ENCODE measurements at regions not wholly inside any gene's neighbourhood (a gene's known extent, or its start where the extent isn't known, plus 50 kb on each side); places are given as distances from the start of the nearest gene placed in this dataset.

- DNase-seq: no peak
These were observed 125.6 kb upstream of the TMEM106B start for GRCh38 chr7:12085516-12085915.

GRCh38 chr7:12089951-12090756 is 120.9 kb upstream of the TMEM106B start:
- DNase-seq: no peak

DNA sequence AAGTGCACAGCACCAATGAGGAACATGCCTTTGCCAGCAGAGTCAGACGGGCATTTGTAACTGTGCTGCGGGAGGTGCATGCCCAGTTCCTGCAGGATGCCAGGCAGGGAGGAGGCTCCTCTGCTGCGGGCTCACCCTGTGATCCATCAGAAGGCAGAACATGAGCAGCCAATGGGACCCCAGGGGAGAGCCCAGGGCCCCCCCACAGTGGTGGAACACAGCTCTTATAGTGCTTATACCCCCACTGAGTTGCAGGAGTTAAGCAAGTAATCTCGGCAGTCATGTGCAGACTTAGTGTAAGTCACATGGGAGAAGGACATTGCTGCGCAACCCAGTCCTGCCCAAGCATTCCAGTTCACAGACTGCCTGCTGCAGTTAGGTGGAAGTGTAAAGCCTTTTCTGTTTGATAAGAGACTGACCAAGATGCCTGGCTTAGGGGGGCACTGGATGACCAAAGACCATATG is 120.3 kb upstream of the TMEM106B start:
- no peak for DNase-seq

GRCh38 chr7:12091231-12091630 is 119.9 kb upstream of the TMEM106B start:
- DNase-seq: no peak

GRCh38 chr7:12092499-12093130 is 118.5 kb upstream of the TMEM106B start:
- no peak for DNase-seq

GRCh38 chr7:12093365-12093764 is 117.7 kb upstream of the TMEM106B start:
- DNase-seq: no peak

GRCh38 chr7:12094365-12094921 is 116.7 kb upstream of the TMEM106B start:
- DNase-seq: no peak

- no peak for DNase-seq
These were observed 109.0 kb upstream of the TMEM106B start for GRCh38 chr7:12102126-12102525.

DNA sequence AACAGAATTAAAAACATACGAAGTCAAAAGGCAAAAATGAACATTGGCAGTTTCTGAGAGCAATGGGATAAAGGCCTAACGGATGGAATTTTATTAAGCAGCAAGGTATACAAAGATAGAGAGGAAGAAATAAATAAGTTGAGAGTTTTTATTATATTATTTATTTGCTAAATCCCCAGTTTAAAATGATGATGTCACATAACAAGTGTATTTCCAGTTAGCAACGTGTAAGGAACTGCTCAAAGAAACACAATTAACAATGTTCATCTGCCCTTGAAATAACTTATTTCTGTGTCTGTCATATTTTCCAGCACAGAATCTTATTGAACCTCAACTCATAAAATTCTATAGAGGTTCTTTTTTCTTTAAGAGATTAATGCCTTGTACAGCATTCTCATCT is 108.6 kb upstream of the TMEM106B start:
- DNase-seq: no peak

DNA sequence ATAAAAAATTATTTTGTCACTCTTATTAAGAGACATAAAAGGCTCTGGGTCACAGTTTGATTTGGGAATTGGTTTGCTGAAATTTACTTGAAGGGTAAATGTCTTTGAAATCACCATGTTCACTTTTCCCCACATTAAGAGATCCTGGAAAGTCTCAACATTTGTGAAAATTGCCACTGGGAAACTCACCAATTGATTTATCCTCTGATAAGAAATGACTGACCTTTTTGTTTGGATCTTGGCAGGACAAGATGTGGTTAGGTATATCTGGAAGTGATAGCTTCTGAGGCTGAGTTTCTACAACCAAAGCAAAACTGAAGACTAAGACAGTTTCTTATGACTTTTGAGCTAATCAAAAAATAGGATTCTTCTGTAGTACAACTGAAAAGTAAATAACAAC is 107.1 kb upstream of the TMEM106B start:
- DNase-seq: no peak

GRCh38 chr7:12107381-12107780 is 103.7 kb upstream of the TMEM106B start:
- DNase-seq: no peak

DNA sequence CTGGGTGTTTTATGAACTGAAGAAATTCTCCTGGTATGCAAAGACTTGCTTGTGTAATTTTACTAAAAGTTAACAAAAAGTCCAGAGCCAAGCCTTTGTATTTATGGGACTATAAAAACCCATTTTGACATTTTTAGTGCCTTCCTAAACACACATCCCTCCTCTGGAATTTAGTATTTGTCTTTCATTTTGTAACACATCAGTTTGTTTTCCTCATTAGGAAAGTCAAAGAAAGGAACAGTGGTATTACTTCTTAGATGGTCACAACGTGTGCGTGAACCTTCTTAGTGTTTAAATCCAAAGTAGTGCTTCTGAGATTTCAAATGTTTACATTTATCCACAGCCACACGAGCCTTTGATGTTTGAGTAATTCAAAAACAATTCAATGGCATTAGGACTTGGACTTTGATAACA is 103.2 kb upstream of the TMEM106B start:
- DNase-seq: no peak

DNA sequence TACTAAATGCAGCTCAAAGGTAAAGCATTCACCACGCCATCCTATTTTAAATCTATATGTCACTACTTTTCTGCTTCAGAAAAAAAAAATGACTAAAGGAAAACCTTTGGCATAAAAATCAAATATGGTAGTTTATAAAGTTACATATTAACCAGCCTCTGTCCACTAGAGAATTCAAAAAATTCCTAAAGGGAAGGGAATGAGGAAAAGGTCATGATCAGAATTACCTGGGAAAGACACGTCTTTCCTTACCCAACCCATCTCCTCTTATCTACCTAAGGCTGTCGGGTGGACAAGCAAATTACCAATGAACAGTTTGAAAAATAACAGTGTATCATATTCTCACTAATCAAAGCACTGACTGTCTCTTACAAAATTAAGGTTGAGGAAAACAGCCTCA is 100.7 kb upstream of the TMEM106B start:
- DNase-seq: no peak

DNA sequence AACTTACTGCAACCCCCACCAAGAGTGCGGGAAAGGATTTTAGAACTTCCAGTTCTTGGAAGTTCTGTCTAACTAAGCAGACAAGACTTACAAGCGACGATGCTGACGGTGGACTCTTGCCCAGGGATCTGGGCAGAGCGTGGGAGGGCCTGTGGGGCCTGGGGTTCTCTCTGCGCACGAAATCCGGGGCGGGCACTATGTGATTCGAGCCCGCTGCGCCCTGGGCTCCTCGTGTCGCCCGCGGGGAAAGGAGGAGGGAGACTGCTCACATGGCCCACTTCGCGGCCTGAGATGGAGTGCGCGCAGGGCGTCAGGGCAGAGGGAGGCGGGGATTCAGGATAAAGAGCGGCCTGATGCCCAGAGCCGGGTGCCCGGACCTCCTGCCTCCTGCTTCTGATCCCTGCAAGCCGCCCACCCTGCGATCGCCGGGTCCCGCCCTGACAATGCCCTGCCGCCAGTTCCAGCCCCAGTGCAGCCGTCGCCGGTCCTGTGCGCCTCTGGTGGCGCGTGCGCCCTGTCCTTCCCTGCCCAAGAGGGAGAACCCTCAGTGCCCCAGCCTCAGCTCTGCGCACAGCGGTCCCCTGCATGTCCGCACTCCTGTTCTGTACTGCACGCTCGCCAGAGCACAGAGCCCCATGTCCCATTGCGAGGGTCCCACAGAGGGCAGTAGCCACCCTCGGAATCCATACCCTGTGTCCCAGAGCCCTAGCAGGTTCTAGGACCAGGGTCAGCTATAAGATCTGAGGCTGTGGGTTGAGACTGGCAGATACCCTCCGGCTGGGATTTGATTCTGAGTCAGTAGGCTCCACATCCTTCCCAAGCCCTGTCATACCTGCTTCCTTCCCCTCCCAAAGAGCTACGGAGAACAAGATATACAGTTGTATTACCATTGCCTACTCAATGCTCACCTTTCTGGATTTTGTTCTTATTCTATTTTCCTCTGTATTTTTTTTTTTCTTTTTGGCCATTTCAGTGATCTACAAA is 99.4 kb upstream of the TMEM106B start:
- peak; percentile 7 for DNase-seq

- no peak for DNase-seq
These were observed 93.9 kb upstream of the TMEM106B start for GRCh38 chr7:12117170-12117569.

GRCh38 chr7:12119620-12120303 is 91.3 kb upstream of the TMEM106B start:
- no peak for DNase-seq

DNA sequence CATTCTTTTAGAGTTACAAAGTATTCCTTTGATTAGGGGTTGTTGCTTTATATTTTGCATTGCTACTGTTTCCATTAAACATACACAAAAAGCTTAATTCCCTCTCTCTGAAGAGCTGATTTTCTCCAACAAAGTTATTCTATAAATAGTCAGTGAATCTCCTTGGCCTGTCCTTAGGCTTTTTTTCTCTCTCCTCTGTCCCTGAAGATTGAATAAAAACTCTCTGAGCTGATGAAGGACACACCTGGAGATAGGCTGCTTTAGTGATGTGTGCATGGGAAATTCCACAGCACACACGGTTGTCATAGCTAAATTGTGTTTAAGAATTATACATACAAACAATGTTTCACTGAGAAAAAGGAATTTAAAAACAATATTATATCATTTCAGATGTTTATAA is 90.5 kb upstream of the TMEM106B start:
- no peak for DNase-seq

GRCh38 chr7:12123172-12123571 is 87.9 kb upstream of the TMEM106B start:
- DNase-seq: no peak

DNA sequence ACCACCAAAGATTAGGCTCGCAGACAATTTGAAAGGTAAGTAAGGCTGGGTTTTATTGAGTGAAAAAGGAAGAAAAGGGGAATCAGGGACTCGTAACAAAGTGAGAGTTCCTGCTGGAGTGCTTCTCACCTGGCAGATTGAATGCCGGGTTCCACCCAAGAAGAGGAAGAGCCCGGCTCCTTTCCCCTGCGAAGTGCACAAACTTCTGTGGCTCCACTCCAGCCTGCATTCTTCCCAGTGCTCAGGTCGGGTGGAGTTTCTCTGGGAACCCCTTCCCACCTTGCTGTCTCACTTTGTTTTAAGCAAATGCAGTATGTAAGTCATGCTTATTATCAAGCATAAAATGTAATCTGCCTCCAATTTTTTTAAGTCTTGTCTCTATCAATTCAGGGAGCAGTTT is 87.1 kb upstream of the TMEM106B start:
- DNase-seq: no peak

DNA sequence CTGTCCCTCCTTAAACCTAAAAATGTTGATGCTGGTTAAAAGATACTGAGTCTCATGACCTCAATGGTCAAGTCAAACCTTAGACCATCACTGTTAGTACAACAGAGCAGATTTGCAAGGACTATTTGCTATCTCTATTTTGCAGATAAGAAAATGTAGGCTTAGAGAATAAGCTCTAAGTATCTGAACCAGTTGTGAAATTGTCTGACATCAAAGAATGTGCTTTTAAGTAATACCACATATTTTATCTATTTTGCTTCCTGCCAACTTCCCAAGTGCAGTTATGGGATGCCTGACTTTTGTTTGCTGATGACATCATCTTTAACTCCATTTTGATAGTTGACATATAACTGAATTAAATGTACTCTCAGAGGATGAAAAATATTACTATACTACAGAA is 83.6 kb upstream of the TMEM106B start:
- DNase-seq: no peak

GRCh38 chr7:12130609-12131008 is 80.5 kb upstream of the TMEM106B start:
- DNase-seq: no peak

DNA sequence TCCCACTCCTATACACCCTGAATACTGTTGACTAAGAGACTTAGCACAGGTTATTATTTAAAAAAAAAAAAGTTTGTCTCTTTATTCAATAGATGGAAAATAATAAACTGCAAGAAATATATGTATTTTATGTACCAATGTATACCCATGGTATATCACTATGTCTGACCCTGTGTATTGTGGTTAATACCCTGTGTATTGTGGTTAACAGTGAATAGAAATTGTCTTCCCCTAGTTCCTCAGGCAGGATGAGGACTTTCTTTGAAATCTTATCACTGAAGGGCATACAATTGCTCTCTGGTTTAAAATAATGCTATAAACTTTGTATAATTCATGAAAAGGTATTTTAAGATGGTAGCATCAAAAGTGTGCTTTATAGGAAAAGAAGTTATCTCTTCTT is 80.0 kb upstream of the TMEM106B start:
- DNase-seq: no peak

Data from activated CD4-positive, alpha-beta T cell treated with anti-CD3 and anti-CD28 coated beads, Interleukin-2, amount 50 U/mL, for 1 hour (primary cell).